Breast epithelium (tissue), 3 donors: ENCODE measurements at regions not wholly inside any gene's neighbourhood (a gene's known extent, or its start where the extent isn't known, plus 50 kb on each side); places are given as distances from the start of the nearest gene placed in this dataset.

Source experiments
- POLR2AphosphoS5 ChIP-seq, 3 donors: sonication (generic); formaldehyde crosslinking; IDR thresholded peaks; one replicate each; pipeline ENCODE4 v1.6.1; 2017; ENCODE audit warnings: antibody characterized with exemption in 3 of 3
- TF ChIP-seq, protein P1 (sequence below), 3 donors: fragments of 450-650 bp; IDR thresholded peaks; one replicate each; pipeline ENCODE4 v1.5.1; 2016 to 2017; ENCODE audit warnings: antibody characterized with exemption in 3 of 3, mild to moderate bottlenecking in 3 of 3, moderate library complexity in 3 of 3

DNA sequence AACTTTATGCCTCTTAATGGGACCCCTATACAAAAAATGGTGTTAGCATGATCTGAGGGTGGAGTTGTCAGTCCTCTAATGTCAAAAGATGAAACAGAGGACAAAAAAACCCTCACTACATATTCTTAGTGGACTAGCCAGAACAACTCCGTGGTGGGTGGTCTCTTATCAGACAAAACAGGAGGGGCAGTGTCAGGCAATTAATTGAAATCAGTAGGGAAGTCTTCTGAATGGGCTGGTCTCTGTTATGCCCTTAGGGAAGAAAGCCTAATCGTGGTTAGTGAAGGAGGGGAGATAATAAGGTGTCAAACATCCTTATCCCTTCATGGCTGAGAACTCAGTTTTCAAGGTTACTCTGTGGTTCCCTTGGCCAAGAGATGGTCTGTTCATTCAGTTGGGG, 909.4 kb downstream of the GRID1 start:
- no peak for TF ChIP-seq POLR2AphosphoS5 (IDR thresholded peaks at IDR 0.05)
- TF ChIP-seq, protein P1, sequence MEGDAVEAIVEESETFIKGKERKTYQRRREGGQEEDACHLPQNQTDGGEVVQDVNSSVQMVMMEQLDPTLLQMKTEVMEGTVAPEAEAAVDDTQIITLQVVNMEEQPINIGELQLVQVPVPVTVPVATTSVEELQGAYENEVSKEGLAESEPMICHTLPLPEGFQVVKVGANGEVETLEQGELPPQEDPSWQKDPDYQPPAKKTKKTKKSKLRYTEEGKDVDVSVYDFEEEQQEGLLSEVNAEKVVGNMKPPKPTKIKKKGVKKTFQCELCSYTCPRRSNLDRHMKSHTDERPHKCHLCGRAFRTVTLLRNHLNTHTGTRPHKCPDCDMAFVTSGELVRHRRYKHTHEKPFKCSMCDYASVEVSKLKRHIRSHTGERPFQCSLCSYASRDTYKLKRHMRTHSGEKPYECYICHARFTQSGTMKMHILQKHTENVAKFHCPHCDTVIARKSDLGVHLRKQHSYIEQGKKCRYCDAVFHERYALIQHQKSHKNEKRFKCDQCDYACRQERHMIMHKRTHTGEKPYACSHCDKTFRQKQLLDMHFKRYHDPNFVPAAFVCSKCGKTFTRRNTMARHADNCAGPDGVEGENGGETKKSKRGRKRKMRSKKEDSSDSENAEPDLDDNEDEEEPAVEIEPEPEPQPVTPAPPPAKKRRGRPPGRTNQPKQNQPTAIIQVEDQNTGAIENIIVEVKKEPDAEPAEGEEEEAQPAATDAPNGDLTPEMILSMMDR (IDR thresholded peaks at IDR 0.05): no peak
